ENCODE measurements at regions not wholly inside any gene's neighbourhood (a gene's known extent, or its start where the extent isn't known, plus 50 kb on each side); places are given as distances from the start of the nearest gene placed in this dataset.

- FAIRE-seq: no peak
- no peak for DNase-seq (ENCODE audit: insufficient read length, low spot score)
- no peak for TF ChIP-seq CTCF (IDR thresholded peaks at IDR 0.05; ENCODE audit: insufficient read depth, missing control alignments)
Observed at GRCh38 chr2:134785659-134786430, 52.6 kb upstream of the ACMSD start.

GRCh38 chr2:134788417-134788816 lies 50.0 kb upstream of the ACMSD start:
- FAIRE-seq (no peak), DNase-seq (ENCODE audit: insufficient read length, low spot score) (no peak)
- no peak for TF ChIP-seq CTCF (IDR thresholded peaks at IDR 0.05; ENCODE audit: insufficient read depth, missing control alignments)

Measured in D721Med (cell line).